OCI-LY1 (cell line): ENCODE measurements at regions not wholly inside any gene's neighbourhood (a gene's known extent, or its start where the extent isn't known, plus 50 kb on each side); places are given as distances from the start of the nearest gene placed in this dataset.

ENCODE experiments used
- H2AFZ ChIP-seq: fragments of 200-600 bp; sonication (generic), shearing (Covaris generic); 2 replicates; pipeline ENCODE4 v1.6.0; 2014; ENCODE audit warnings: antibody characterized with exemption, mild to moderate bottlenecking, low read length
- H3F3A ChIP-seq: fragments of 200-600 bp; sonication (generic), shearing (Covaris generic); 2 replicates; pipeline ENCODE4 v1.6.0; 2014; ENCODE audit warnings: mild to moderate bottlenecking, antibody characterized with exemption, low read length, moderate library complexity; ENCODE audit not compliant: insufficient read depth
- H3K27ac ChIP-seq: fragments of 200-600 bp; sonication (generic); 2 replicates; pipeline ENCODE4 v1.5.1; 2014; ENCODE audit warnings: low read length, mixed run types, mild to moderate bottlenecking, low read depth; ENCODE audit not compliant: poor library complexity, severe bottlenecking
- H3K27me3 ChIP-seq: fragments of 200-600 bp; sonication (generic); 2 replicates; pipeline ENCODE4 v1.6.0; 2014; ENCODE audit warnings: antibody characterized with exemption, mild to moderate bottlenecking, low read length, moderate library complexity; ENCODE audit not compliant: insufficient read depth
- H3K36me3 ChIP-seq: fragments of 200-600 bp; sonication (generic); 2 replicates; pipeline ENCODE4 v1.6.1; 2014; ENCODE audit warnings: mild to moderate bottlenecking, antibody characterized with exemption, low read length, moderate library complexity, mixed read lengths; ENCODE audit not compliant: insufficient read depth
- H3K4me1 ChIP-seq: fragments of 200-600 bp; sonication (generic); 2 replicates; pipeline ENCODE4 v1.5.1; 2014; ENCODE audit warnings: mild to moderate bottlenecking, low read length, moderate library complexity; ENCODE audit not compliant: insufficient read depth, severe bottlenecking
- H3K4me2 ChIP-seq: fragments of 200-600 bp; sonication (generic), shearing (Covaris generic); 2 replicates; pipeline ENCODE4 v1.6.1; 2014; ENCODE audit warnings: low read length
- H3K4me3 ChIP-seq: fragments of 200-600 bp; sonication (generic); 2 replicates; pipeline ENCODE4 v1.5.1; 2014; ENCODE audit warnings: low read length, low read depth, mild to moderate bottlenecking, mixed read lengths; ENCODE audit not compliant: poor library complexity, severe bottlenecking
- H3K79me2 ChIP-seq: fragments of 200-600 bp; shearing (Covaris generic); 2 replicates; pipeline ENCODE4 v1.6.1; 2016; ENCODE audit warnings: mixed run types, low read length, mixed read lengths; ENCODE audit not compliant: insufficient read depth
- H3K9ac ChIP-seq: fragments of 200-600 bp; sonication (generic), shearing (Covaris generic); 2 replicates; pipeline ENCODE4 v1.6.1; 2014; ENCODE audit warnings: mild to moderate bottlenecking, low read length, mixed read lengths
- H3K9me2 ChIP-seq: fragments of 200-600 bp; sonication (generic), shearing (Covaris generic); 2 replicates; pipeline ENCODE4 v1.6.1; 2014; ENCODE audit warnings: low read depth, mild to moderate bottlenecking, low read length, mixed read lengths
- H3K9me3 ChIP-seq: fragments of 200-600 bp; shearing (Covaris generic); 2 replicates; pipeline ENCODE4 v1.6.1; 2014; ENCODE audit warnings: low read length, mixed read lengths
- H4K20me1 ChIP-seq: fragments of 200-600 bp; sonication (generic), shearing (Covaris generic); 2 replicates; pipeline ENCODE4 v1.6.0; 2016; ENCODE audit warnings: mild to moderate bottlenecking, low read length; ENCODE audit not compliant: insufficient read depth
- EZH2 ChIP-seq: fragments of 200-600 bp; sonication (generic), shearing (Covaris generic); IDR thresholded peaks from 2 replicates; pipeline ENCODE4 v1.8.0; 2017; ENCODE audit warnings: borderline replicate concordance, mixed run types, mild to moderate bottlenecking, antibody characterized with exemption, low read length, moderate library complexity, mixed read lengths
- TF ChIP-seq, protein P1 (sequence below): fragments of 200-600 bp; sonication (generic), shearing (Covaris generic); IDR thresholded peaks from 2 replicates; pipeline ENCODE4 v1.5.1; 2017; ENCODE audit warnings: mild to moderate bottlenecking, antibody characterized with exemption, low read length, moderate library complexity, mixed read lengths

- H2AFZ ChIP-seq, result no peak overlapping the region
- H3K9me2 ChIP-seq, result no peaks in the 10 kb centered on the region
- no peaks in the 10 kb centered on the region for H3K9me3 ChIP-seq
- no peak overlapping the region for H3K4me2 ChIP-seq
- no peak overlapping the region for H3K4me3 ChIP-seq
- TF ChIP-seq EZH2, result no peak
- TF ChIP-seq, protein P1, sequence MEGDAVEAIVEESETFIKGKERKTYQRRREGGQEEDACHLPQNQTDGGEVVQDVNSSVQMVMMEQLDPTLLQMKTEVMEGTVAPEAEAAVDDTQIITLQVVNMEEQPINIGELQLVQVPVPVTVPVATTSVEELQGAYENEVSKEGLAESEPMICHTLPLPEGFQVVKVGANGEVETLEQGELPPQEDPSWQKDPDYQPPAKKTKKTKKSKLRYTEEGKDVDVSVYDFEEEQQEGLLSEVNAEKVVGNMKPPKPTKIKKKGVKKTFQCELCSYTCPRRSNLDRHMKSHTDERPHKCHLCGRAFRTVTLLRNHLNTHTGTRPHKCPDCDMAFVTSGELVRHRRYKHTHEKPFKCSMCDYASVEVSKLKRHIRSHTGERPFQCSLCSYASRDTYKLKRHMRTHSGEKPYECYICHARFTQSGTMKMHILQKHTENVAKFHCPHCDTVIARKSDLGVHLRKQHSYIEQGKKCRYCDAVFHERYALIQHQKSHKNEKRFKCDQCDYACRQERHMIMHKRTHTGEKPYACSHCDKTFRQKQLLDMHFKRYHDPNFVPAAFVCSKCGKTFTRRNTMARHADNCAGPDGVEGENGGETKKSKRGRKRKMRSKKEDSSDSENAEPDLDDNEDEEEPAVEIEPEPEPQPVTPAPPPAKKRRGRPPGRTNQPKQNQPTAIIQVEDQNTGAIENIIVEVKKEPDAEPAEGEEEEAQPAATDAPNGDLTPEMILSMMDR, result no peak
- H3K27me3 ChIP-seq, result no peaks in the 10 kb centered on the region
- no peak overlapping the region for H3K9ac ChIP-seq
- no peaks in the 10 kb centered on the region for H3K36me3 ChIP-seq
- H3F3A ChIP-seq, result no peaks in the 10 kb centered on the region
- H3K27ac ChIP-seq, result no peak overlapping the region
- H3K4me1 ChIP-seq, result no peaks in the 10 kb centered on the region
- H4K20me1 ChIP-seq, result no peaks in the 10 kb centered on the region
- H3K79me2 ChIP-seq, result no peaks in the 10 kb centered on the region
Measured at GRCh38 chrX:25112156-25112555, 96.4 kb upstream of the ARX start.

- no peak for TF ChIP-seq EZH2
- TF ChIP-seq, protein P1, result no peak
- no peaks in the 10 kb centered on the region for H3K9me3 ChIP-seq
Measured at GRCh38 chrX:25108481-25108880, 92.7 kb upstream of the ARX start.

GRCh38 chrX:25105221-25105620, 89.5 kb upstream of the ARX start:
- no peaks in the 10 kb centered on the region for H4K20me1 ChIP-seq
- H2AFZ ChIP-seq, result no peak overlapping the region
- H3K9me2 ChIP-seq, result no peaks in the 10 kb centered on the region
- H3K27ac ChIP-seq, result no peak overlapping the region
- H3K79me2 ChIP-seq, result no peaks in the 10 kb centered on the region
- H3F3A ChIP-seq, result no peaks in the 10 kb centered on the region
- TF ChIP-seq EZH2, result no peak
- TF ChIP-seq, protein P1, result no peak
- no peaks in the 10 kb centered on the region for H3K4me1 ChIP-seq
- H3K36me3 ChIP-seq, result no peaks in the 10 kb centered on the region
- no peaks in the 10 kb centered on the region for H3K27me3 ChIP-seq
- no peak overlapping the region for H3K4me2 ChIP-seq
- no peak overlapping the region for H3K4me3 ChIP-seq
- H3K9ac ChIP-seq, result no peak overlapping the region
- no peaks in the 10 kb centered on the region for H3K9me3 ChIP-seq

More at GRCh38 chrX:25108481-25108880, 92.7 kb upstream of the ARX start:
- Histone ChIP-seq H3K27me3 (no peaks in the 10 kb centered on the region), H2AFZ (no peak overlapping the region), H3K36me3 (no peaks in the 10 kb centered on the region), H3K27ac (no peak overlapping the region), H3K4me1 (no peaks in the 10 kb centered on the region), H3K9me2 (no peaks in the 10 kb centered on the region), H4K20me1 (no peaks in the 10 kb centered on the region), H3F3A (no peaks in the 10 kb centered on the region), H3K9ac (no peak overlapping the region), H3K4me3 (no peak overlapping the region), H3K4me2 (no peak overlapping the region), H3K79me2 (no peaks in the 10 kb centered on the region)
